ENCODE measurements at regions not wholly inside any gene's neighbourhood (a gene's known extent, or its start where the extent isn't known, plus 50 kb on each side); places are given as distances from the start of the nearest gene placed in this dataset.

- no peak for DNase-seq (ENCODE audit: low spot score)
These were observed 227.1 kb downstream of the MID1 start for GRCh38 chrX:10393241-10393640.

GRCh38 chrX:10393899-10394298 lies 226.5 kb downstream of the MID1 start:
- DNase-seq (ENCODE audit: low spot score) = no peak

- no peak for DNase-seq (ENCODE audit: low spot score)
These were observed 225.2 kb downstream of the MID1 start for GRCh38 chrX:10395179-10395578.

Data from Ammon's horn (tissue), 1 donor.